AG04449 (cell line): ENCODE measurements at regions not wholly inside any gene's neighbourhood (a gene's known extent, or its start where the extent isn't known, plus 50 kb on each side); places are given as distances from the start of the nearest gene placed in this dataset.
A peak's percentile ranks its signal among the peaks of the same experiment; 100 is the strongest.
"Not testable (repeated sequence)": the region's sequence is repeated elsewhere in the genome, so short reads cannot be mapped to it uniquely, and the experiment has no call there.

Experiments
- CTCF ChIA-PET: fragments of 350-600 bp; formaldehyde crosslinking; extraction: SDS; loops from one replicate; lab custom pipeline; 2021; ENCODE audit warnings: antibody characterized with exemption; lab: Yijun Ruan, JAX
- POLR2A ChIA-PET: fragments of 400-600, 350-600 bp; formaldehyde crosslinking; extraction: SDS; loops from one replicate; lab custom pipeline; 2020; ENCODE audit warnings: antibody characterized with exemption, inconsistent platforms; lab: Yijun Ruan, JAX
- DNase-seq: peaks from one replicate; pipeline ENCODE4 v3.0.0-alpha.2; 2010; ENCODE audit warnings: low read depth, low spot score
- H3K4me3 ChIP-seq: 2 replicates; pipeline ENCODE4 v1.5.1; 2011; ENCODE audit warnings: low read depth, mild to moderate bottlenecking, control low read depth, low read length
- CTCF ChIP-seq: IDR thresholded peaks from one replicate; pipeline ENCODE4 v1.5.1; 2011; ENCODE audit warnings: mild to moderate bottlenecking, moderate library complexity, low read length, control low read depth, inconsistent platforms; ENCODE audit not compliant: insufficient read depth; ENCODE audit errors: missing control alignments

- DNase-seq, result no peak
- H3K4me3 ChIP-seq, result no peak overlapping the region
- TF ChIP-seq CTCF, result no peak
- POLR2A ChIA-PET, result no interaction called here
- CTCF ChIA-PET, result interaction anchor here (0.9 to 24.7 kb wide), 6 partner anchors 10 to 476 kb away, joined by 3 to 1069 read pairs (median 14); no protein-coding TSS in a partner anchor
These were observed 86.7 kb upstream of the PWP1 start for GRCh38 chr12:107598906-107599305.

GRCh38 chr12:107600581-107601144, 84.9 kb upstream of the PWP1 start:
- POLR2A ChIA-PET, result no interaction called here
- CTCF ChIA-PET, result interaction anchor here (5.3 to 24.7 kb wide), 2 partner anchors 8 to 478 kb away, joined by 96 to 1069 read pairs; no protein-coding TSS in a partner anchor
- no peak for DNase-seq
- TF ChIP-seq CTCF, result no peak
- H3K4me3 ChIP-seq, result no peak overlapping the region

DNA sequence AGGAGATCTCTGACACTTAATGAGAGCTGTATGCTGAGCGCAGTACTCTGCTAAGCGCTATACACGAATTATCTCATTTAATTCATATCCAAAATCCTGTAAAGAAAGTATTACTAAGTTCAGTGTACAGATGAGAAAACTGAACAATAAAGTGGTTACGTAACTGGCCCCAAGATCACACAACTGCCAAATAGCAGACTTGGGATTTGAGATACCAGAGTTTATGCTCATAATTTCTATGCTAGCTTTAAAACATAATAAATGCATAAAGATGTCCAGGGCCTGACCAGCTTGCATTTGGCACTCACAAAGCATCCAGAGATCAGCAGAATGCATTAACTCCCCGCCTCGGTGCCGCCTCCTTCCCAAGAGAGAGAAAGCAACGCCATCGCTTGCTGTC, 83.2 kb upstream of the PWP1 start:
- no peak overlapping the region for H3K4me3 ChIP-seq
- DNase-seq, result no peak
- no peak for TF ChIP-seq CTCF
- CTCF ChIA-PET, result interaction anchor here (1.4 to 24.7 kb wide), 3 partner anchors 194 to 479 kb away, joined by 3 to 1069 read pairs (median 3); no protein-coding TSS in a partner anchor
- POLR2A ChIA-PET, result no interaction called here

GRCh38 chr12:107605293-107605692, 80.3 kb upstream of the PWP1 start:
- no peak for TF ChIP-seq CTCF
- H3K4me3 ChIP-seq, result no peak overlapping the region
- ChIA-PET CTCF (interaction anchor here (0.7 to 24.7 kb wide), 17 partner anchors 12 to 513 kb away, joined by 3 to 1069 read pairs (median 4); no protein-coding TSS in a partner anchor), POLR2A (no interaction called here)
- DNase-seq, result no peak

DNA sequence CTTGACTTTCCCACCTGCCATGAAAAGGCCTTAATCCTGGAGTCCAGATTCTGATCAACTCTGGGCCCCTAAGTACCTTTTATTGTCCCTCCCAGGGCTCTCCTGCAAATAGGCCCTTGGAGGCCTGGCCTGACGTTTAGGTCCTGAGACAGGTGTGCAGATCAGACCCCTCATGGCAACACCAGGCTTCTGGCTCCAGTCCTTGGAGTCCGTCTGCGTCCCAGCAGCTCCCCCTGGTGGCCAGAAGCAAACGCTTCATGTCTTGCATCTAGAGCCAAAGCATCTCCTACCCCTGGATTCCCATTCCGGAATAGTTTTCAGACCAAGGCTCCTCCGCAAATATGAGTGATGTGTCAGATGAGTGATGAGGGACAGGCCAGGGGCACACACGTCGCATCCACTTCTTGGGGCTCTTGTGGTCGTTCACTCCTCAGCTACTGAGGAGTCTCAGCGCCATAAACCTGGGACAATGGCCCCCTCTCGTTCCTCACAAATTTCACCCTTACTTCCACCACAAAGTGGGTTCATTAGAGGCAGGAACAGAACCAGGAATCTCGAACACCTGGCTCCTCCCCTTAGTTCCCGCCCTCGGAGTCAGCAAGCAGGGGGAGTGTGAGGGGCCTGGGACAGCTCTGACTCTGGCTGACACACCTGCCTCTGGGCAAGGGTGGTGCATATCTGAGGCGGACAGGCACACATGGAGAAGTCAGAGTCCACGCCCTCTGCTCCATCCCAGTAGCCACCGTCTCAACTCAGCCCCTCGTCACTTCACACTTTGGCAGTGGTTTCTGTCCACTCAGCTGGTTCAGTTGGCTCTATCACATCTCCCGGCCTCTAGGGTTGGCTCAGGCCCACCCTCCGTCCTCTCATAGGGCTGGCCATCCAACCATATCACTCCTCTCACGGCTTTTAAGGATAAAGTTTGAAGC, 77.9 kb upstream of the PWP1 start:
- POLR2A ChIA-PET, result interaction anchor here (0.6 kb wide), 1 partner anchor 502 kb away, joined by 3 read pairs; no protein-coding TSS in a partner anchor
- DNase-seq, result no peak

DNA sequence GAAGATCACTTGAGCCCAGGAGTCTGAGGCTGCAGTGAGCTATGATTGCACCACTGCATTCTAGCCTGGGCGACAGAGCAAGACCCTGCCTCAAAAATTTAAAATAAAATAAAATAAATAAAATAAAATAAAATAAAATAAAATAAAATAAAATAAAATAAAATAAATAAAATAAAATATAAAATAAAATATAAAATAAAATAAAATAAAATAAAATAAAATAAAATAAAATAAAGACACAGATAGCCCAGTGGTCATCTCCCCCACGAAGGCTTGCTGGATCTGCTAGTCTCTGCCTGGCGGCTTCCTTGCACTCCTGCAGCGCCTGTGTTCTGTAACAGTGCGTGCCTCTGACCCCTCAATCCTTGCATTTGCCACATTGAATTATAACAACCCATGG, 76.8 kb upstream of the PWP1 start:
- POLR2A ChIA-PET, DNase-seq, H3K4me3 ChIP-seq: not testable (repeated sequence)
- CTCF ChIA-PET, result interaction anchor here (0.9 to 24.7 kb wide), 29 partner anchors 10 to 530 kb away, joined by 3 to 1069 read pairs (median 7); partner anchors contain the start of gene CRY1

More for the DNA sequence above, 77.9 kb upstream of the PWP1 start:
- H3K4me3 ChIP-seq, result no peak overlapping the region
- peak; percentile 89 for TF ChIP-seq CTCF
- CTCF ChIA-PET, result interaction anchor here (0.6 to 24.7 kb wide), 51 partner anchors 9 to 569 kb away, joined by 3 to 1069 read pairs (median 4); partner anchors contain the start of gene CRY1
